Adrenal gland (tissue), 5 donors: ENCODE measurements at regions not wholly inside any gene's neighbourhood (a gene's known extent, or its start where the extent isn't known, plus 50 kb on each side); places are given as distances from the start of the nearest gene placed in this dataset.

ENCODE experiments used
- CTCF ChIP-seq, 6 experiments: fragments of 450-650 bp in 4 of 6; fragments of 200-600 bp in 2 of 6; sonication (generic) in 1 of 6; IDR thresholded peaks; 1 replicate in 5 of 6; 2 replicates in 1 of 6; pipeline versions ENCODE4 v1.5.1 to v1.8.0; 2016 to 2021; ENCODE audit warnings: antibody characterized with exemption in 6 of 6, mild to moderate bottlenecking in 2 of 6, moderate library complexity in 1 of 6
- POLR2A ChIP-seq, 2 donors: fragments of 450-650 bp; IDR thresholded peaks; one replicate each; pipeline ENCODE4 v1.6.1; 2017; ENCODE audit warnings: antibody characterized with exemption in 2 of 2, mild to moderate bottlenecking in 2 of 2, moderate library complexity in 1 of 2
- donor health status: DM: no; HTN: no; CAD: no.

- TF ChIP-seq CTCF (IDR thresholded peaks at IDR 0.05) (no peak), POLR2A (IDR thresholded peaks at IDR 0.05) (no peak)
Observed at GRCh38 chr3:24589931-24590880, 95.6 kb upstream of the THRB start.
